ENCODE measurements at regions not wholly inside any gene's neighbourhood (a gene's known extent, or its start where the extent isn't known, plus 50 kb on each side); places are given as distances from the start of the nearest gene placed in this dataset.

GRCh38 chr6:97669191-97670031, 386.4 kb upstream of the MMS22L start:
- no peak for TF ChIP-seq POLR2A (IDR thresholded peaks at IDR 0.05; ENCODE audit: low read length)
- no peak for TF ChIP-seq GATA1 (IDR thresholded peaks at IDR 0.05; ENCODE audit: low read depth, low read length)
